Activated CD8-positive, alpha-beta memory T cell treated with anti-CD3 and anti-CD28 coated beads, Interleukin-2, amount 50 U/mL, for 24 hours (primary cell): ENCODE measurements at regions not wholly inside any gene's neighbourhood (a gene's known extent, or its start where the extent isn't known, plus 50 kb on each side); places are given as distances from the start of the nearest gene placed in this dataset.
"Not testable (repeated sequence)": the region's sequence is repeated elsewhere in the genome, so short reads cannot be mapped to it uniquely, and the experiment has no call there.

Experiments used
- DNase-seq: peaks from one replicate; pipeline ENCODE4 v3.0.0-alpha.2; 2020; ENCODE audit errors: extremely low read depth

GRCh38 chr1:30005972-30006619 is 717.3 kb downstream of the MATN1 start:
- no peak for DNase-seq

- no peak for DNase-seq
These were observed 721.7 kb downstream of the MATN1 start for GRCh38 chr1:30001732-30002039.

GRCh38 chr1:30001011-30001731 is 722.2 kb downstream of the MATN1 start:
- no peak for DNase-seq

- no peak for DNase-seq
These were observed 723.1 kb downstream of the MATN1 start for GRCh38 chr1:30000266-30000665.

- DNase-seq, result no peak
These were observed 723.8 kb downstream of the MATN1 start for GRCh38 chr1:29999595-29999994.

GRCh38 chr1:29998686-29999085 is 724.7 kb downstream of the MATN1 start:
- DNase-seq, result no peak

- DNase-seq, result not testable (repeated sequence)
These were observed 725.6 kb downstream of the MATN1 start for GRCh38 chr1:29997818-29998217.

GRCh38 chr1:29993950-29994349 is 729.4 kb downstream of the MATN1 start:
- DNase-seq, result no peak

- DNase-seq, result no peak
These were observed 731.6 kb downstream of the MATN1 start for GRCh38 chr1:29991815-29992214.

- DNase-seq, result no peak
These were observed 732.4 kb downstream of the MATN1 start for GRCh38 chr1:29991025-29991424.

GRCh38 chr1:29990304-29990703 is 733.1 kb downstream of the MATN1 start:
- no peak for DNase-seq

- DNase-seq, result no peak
These were observed 736.4 kb downstream of the MATN1 start for GRCh38 chr1:29986986-29987385.

GRCh38 chr1:29985606-29985945 is 737.8 kb downstream of the MATN1 start:
- DNase-seq, result no peak

GRCh38 chr1:29984862-29985605 is 738.4 kb downstream of the MATN1 start:
- no peak for DNase-seq

- DNase-seq, result no peak
These were observed 739.1 kb downstream of the MATN1 start for GRCh38 chr1:29984166-29984861.

- DNase-seq, result no peak
These were observed 740.1 kb downstream of the MATN1 start for GRCh38 chr1:29983321-29983720.

- no peak for DNase-seq
These were observed 741.7 kb downstream of the MATN1 start for GRCh38 chr1:29981586-29982239.

- no peak for DNase-seq
These were observed 741.2 kb downstream of the PTPRU start for GRCh38 chr1:29977550-29977949.

- DNase-seq, result no peak
These were observed 738.8 kb downstream of the PTPRU start for GRCh38 chr1:29975036-29975694.

GRCh38 chr1:29974316-29974724 is 738.0 kb downstream of the PTPRU start:
- DNase-seq, result no peak

- no peak for DNase-seq
These were observed 737.1 kb downstream of the PTPRU start for GRCh38 chr1:29973406-29973805.
